ENCODE measurements at regions not wholly inside any gene's neighbourhood (a gene's known extent, or its start where the extent isn't known, plus 50 kb on each side); places are given as distances from the start of the nearest gene placed in this dataset.

DNA sequence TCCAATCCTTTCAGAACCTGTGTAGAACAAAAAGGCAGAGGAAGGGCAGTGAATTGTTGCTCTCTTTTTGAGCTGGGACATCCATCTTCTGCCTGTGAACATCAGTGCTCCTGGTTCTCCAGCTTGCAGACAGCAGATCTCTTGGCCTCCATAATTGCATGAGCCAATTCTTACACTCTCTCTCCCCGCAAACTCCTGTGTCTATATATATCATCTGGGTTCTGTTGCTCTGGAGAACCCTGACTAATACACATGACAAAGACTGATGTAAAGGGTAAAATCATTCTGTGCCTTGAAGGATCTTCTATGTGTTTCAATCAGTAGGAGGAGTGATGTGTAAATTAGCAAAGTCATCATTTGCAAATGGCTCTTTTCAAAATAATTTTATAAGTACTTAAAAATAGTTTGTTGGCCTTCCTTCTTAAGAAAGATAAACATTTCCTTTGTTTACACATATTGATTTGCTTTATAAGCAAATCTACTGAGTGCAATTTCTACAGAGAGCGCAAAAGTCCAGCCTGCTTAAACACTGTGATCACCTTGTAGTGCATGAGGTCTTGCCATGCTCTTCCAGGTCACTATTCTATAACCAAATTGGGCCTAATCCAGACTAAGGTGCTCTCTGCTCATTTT, 154.9 kb upstream of the ANKRD28 start:
- no peak for DNase-seq (ENCODE audit: low read depth in 2 of 2)

DNA sequence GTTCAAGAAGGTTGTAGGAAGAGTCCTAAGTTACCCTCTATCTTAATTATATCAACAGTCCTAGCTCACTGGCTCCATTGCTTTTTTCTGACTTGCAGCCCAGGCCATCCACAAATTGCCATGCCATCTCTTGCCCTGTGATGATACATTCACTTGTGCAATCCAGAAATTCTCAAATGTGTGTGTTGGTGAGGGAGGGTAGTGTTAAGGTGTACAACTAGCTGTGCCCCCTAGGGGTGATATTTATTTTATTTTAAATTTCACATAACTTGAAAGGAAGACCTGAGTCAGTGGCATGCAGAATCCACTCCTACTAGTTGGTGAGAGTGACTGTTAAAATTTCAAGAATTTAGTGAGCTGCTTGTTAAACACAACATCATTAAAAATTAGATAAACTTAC, 156.1 kb upstream of the ANKRD28 start:
- no peak for DNase-seq (ENCODE audit: low read depth in 2 of 2)

- DNase-seq (ENCODE audit: low read depth in 2 of 2): no peak
These were observed 158.2 kb upstream of the ANKRD28 start for GRCh38 chr3:15955968-15956367.

DNA sequence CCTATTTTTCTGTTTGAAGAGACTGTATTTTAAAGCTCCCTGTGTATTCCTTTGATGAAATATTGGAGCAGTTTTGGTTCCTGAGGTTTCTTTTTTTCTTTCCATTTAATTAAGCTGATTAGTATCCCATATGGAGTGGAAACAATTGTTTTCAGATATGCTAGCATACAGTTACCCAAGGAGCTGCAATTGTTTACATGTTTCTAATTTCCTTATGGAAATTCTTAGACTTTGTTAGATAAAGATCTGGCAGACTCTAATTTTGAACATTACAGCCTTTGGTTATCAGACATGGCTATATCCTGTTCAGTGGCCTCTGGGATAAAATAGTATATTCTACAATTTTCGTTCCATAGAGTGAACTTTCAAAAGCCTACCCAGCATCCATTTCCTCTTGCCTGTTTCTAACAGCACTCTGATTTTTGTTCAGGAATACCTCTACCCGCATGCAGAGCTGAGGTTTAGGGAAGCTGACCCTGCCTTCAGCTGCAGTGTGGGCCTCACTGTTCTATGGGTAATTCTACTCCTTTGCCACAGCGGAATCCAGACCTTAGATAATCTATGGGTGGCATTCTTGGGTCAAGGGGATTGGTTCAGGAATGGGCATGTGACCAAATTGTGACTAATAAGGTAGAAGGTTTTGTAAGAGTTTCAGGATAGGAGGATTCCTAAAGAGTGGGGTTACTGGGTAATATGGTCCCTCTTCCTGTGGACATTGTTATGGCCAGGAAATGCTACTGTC, 161.1 kb upstream of the ANKRD28 start:
- no peak for DNase-seq (ENCODE audit: low read depth in 2 of 2)

GRCh38 chr3:15959434-15959811, 161.6 kb upstream of the ANKRD28 start:
- no peak for DNase-seq (ENCODE audit: low read depth in 2 of 2)

DNA sequence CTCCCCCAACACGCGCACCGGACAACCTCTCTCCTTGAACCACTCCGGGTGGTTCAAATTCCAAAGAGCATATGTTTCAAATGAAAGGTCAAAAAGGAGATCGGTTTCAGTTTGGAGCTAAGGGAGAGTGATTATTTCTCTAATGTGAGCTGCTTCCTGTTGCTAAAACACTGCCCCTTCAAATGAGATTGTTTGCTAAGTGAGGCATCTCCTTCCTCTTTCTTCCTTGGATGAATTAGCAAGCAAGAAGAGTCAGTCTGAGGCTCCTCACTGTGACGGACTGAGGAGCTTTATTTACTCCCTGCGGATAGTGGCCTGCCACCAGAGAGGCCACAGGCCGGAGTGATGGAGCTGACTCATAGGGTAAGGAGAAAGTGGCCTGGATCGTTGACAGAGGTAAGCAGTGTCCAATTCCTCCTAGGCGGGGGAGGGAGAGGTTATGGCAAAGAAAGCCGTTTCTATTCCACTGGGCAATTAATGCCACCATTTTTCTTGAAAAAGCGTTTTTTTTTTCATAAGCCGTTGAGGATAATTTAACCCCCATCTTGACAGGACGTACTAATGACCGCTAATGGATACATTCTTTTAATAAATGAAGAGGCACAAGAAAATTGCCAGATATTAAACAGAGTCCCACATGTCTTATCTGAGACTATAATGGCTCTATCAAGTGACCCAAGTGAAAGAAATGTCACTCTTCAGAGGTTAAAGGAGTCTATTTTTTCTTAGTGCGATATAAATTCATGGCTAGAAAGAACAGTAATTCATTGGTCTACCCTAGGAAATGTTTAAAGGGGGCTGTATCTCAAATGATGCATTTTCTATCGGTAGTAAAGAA, 167.0 kb upstream of the ANKRD28 start:
- no peak for DNase-seq (ENCODE audit: low read depth in 2 of 2)

GRCh38 chr3:15967577-15967976, 169.8 kb upstream of the ANKRD28 start:
- no peak for DNase-seq (ENCODE audit: low read depth in 2 of 2)

GRCh38 chr3:15969874-15970640, 172.3 kb upstream of the ANKRD28 start:
- no peak for DNase-seq (ENCODE audit: low read depth in 2 of 2)

DNA sequence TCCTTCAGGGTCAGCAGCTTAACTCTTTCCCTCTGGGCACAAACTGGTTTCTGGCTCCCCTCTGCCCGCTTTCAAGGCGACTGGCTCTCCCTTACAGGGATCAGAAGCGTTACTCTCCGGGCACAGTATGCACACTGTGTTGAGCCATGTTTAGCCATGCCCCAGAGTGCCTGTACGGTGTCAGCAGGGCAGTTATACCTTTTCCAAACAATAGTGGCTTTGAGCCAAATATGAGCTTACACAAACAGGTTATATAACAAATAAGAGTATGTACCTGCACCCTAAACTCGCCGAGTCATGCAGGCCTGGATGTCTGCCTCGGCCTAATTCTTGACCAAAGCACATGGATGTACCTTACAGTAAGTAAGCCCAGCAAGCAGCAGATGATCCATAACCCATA, 175.6 kb upstream of the ANKRD28 start:
- no peak for DNase-seq (ENCODE audit: low read depth in 2 of 2)

GRCh38 chr3:15973940-15974339, 176.2 kb upstream of the ANKRD28 start:
- DNase-seq (ENCODE audit: low read depth in 2 of 2): no peak

DNA sequence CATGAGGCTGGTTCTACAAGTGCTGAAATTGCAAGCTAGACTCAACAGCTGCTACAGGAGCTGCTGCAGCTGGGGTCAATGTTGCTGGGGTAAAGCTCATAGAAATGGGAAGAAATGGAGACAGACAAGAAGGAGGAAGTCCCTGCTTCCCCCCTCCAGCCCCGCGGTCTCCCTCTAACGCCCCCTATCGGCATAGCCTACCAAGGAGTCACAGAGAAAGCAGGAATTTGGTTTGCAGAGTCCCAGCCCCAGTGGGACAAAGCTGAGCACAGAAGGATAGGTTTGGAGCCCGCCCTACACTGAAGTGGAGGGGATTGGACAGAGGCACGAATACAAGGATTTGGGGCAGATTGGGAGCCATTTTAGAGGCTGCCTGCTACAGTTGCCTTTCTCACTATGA, 176.9 kb upstream of the ANKRD28 start:
- no peak for DNase-seq (ENCODE audit: low read depth in 2 of 2)

GRCh38 chr3:15976524-15976923, 178.7 kb upstream of the ANKRD28 start:
- no peak for DNase-seq (ENCODE audit: low read depth in 2 of 2)

DNA sequence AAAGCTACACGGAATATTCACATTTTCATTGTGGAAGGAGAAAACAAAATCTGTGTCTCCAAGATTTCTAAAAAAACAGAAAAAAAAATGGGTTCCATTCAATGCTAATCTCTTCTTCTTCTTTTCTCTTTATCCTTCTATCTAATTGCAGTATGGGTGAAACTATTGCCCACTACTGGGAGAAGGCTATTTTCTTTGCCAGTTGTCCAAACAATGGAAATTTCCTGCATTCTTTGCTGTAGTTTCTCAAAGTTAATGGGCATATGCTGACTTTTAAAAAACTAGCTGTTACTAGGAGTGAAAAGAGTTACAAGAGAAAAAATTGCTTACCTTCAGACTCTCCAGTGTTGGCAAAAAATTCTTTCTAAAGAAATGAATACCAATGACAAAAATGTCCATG, 179.3 kb upstream of the ANKRD28 start:
- DNase-seq (ENCODE audit: low read depth in 2 of 2): no peak

- DNase-seq (ENCODE audit: low read depth in 2 of 2): no peak
These were observed 179.9 kb upstream of the ANKRD28 start for GRCh38 chr3:15977598-15978232.

- DNase-seq (ENCODE audit: low read depth in 2 of 2): no peak
These were observed 181.0 kb upstream of the ANKRD28 start for GRCh38 chr3:15978801-15979200.

DNA sequence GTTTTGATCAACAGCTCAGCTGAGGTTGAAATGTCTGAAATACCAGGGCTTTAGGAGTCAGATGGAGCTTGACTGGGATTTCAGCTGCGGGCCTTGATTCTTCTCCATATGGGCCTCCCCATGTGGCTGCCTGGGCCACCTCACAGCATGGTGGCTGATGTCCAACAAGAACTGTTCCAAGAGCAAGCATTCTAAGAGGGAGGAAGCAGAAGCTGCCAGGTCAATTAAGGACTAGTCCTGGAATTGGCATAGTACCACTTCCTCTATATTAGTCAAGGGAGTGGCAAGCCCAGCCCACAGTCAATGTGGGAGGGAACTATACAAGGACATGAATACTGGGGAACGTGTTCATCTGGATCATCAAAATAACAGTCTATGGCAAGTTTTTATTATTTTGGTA, 181.7 kb upstream of the ANKRD28 start:
- no peak for DNase-seq (ENCODE audit: low read depth in 2 of 2)

GRCh38 chr3:15979900-15980299, 182.1 kb upstream of the ANKRD28 start:
- DNase-seq (ENCODE audit: low read depth in 2 of 2): no peak

DNA sequence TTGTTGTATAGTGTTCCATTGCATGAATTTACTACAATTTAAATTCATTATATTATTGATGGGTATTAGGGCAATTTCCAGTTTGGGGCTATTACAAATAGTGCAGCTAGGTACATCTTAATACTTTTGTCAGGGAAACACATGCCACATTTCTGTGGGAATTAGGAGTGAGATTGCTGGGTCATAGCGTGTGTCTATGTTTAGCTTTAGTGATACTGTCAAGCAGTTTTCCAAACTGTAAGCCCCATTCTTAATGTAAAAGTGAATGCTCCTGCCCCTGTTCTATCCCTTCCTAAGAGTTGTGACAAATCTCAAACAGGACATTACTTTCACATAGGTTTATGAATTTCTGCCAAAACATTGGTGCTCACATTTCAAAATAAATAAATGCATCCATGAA, 184.5 kb upstream of the ANKRD28 start:
- no peak for DNase-seq (ENCODE audit: low read depth in 2 of 2)

- no peak for DNase-seq (ENCODE audit: low read depth in 2 of 2)
These were observed 185.0 kb upstream of the ANKRD28 start for GRCh38 chr3:15982667-15983196.

GRCh38 chr3:15983232-15983631, 185.5 kb upstream of the ANKRD28 start:
- DNase-seq (ENCODE audit: low read depth in 2 of 2): no peak

DNA sequence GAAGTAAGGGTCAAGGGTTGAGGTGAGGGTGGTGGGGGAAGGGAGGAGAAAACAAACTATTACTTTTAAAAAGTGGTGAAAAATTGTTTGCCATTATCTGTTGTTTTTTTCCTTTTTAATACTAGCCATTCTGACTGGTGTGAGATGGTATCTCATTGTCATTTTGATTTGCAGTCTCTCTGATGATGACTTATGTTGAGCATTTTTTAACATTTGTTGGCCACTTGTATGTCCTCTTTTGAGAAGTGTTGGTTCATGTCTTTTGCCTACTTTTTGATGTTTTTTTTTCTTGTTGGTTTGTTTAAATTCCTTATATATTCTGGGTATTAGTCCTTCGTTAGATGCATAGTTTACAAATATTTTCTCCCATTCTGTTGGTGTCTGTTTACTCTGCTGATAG, 185.9 kb upstream of the ANKRD28 start:
- DNase-seq (ENCODE audit: low read depth in 2 of 2): no peak

All from stimulated activated CD8-positive, alpha-beta memory T cell treated with anti-CD3 and anti-CD28 coated beads, Interleukin-15, amount 100 ng/mL, for 4 hours (primary cell).